CD4-positive, alpha-beta memory T cell (primary cell): ENCODE measurements at regions not wholly inside any gene's neighbourhood (a gene's known extent, or its start where the extent isn't known, plus 50 kb on each side); places are given as distances from the start of the nearest gene placed in this dataset.
A peak's percentile ranks its signal among the peaks of the same experiment; 100 is the strongest.

ENCODE experiments used
- CTCF ChIA-PET: fragments of 350-600 bp; sonication (Branson Sonifier 250); formaldehyde crosslinking; loops from one replicate; lab custom pipeline; 2021; ENCODE audit warnings: inconsistent platforms; ENCODE audit not compliant: partially characterized antibody; lab: Charles Lee
- POLR2A ChIA-PET: fragments of 350-600 bp; sonication (Branson Sonifier 250); formaldehyde crosslinking; loops from one replicate; lab custom pipeline; 2021; ENCODE audit not compliant: partially characterized antibody; lab: Charles Lee
- DNase-seq, 5 donors: peaks; one replicate each; pipeline versions ENCODE4 v3.0.0 to v3.0.0-alpha.2; 2020 to 2022; ENCODE audit warnings: mixed read lengths in 1 of 5
- H3K27ac ChIP-seq: one replicate; pipeline ENCODE4 v1.7.0; 2013; ENCODE audit warnings: low read depth, low read length
- H3K27me3 ChIP-seq: 2 replicates; pipeline ENCODE4 v1.7.0; 2013; ENCODE audit warnings: mild to moderate bottlenecking, low read length, moderate library complexity; ENCODE audit not compliant: insufficient read depth
- H3K36me3 ChIP-seq: 2 replicates; pipeline ENCODE4 v1.7.0; 2013; ENCODE audit warnings: mild to moderate bottlenecking, low read length, moderate library complexity; ENCODE audit not compliant: insufficient read depth
- H3K4me1 ChIP-seq: 2 replicates; pipeline ENCODE4 v1.7.0; 2013; ENCODE audit warnings: mild to moderate bottlenecking, low read length, moderate library complexity; ENCODE audit not compliant: insufficient read depth
- H3K4me3 ChIP-seq, 2 donors: one replicate each; pipeline ENCODE4 v1.7.0; 2013; ENCODE audit warnings: low read length in 2 of 2, mild to moderate bottlenecking in 1 of 2
- H3K9me3 ChIP-seq, 2 donors: one replicate each; pipeline ENCODE4 v1.7.0; 2013; ENCODE audit warnings: low read length in 2 of 2, control low read depth in 1 of 2; ENCODE audit not compliant: control insufficient read depth in 1 of 2
- H3K27ac Mint-ChIP-seq, 7 donors: one replicate each; pipeline ENCODE4 v1.8.0; 2020 to 2021; ENCODE audit warnings: mixed read lengths in 7 of 7, mild to moderate bottlenecking in 6 of 7, inconsistent platforms in 3 of 7, moderate library complexity in 3 of 7
- H3K27me3 Mint-ChIP-seq, 2 donors: one replicate each; pipeline ENCODE4 v1.8.0; 2020 to 2021; ENCODE audit warnings: mixed read lengths in 2 of 2
- H3K36me3 Mint-ChIP-seq, 2 donors: one replicate each; pipeline ENCODE4 v1.8.0; 2020 to 2021; ENCODE audit warnings: mixed read lengths in 2 of 2, inconsistent platforms in 1 of 2, mild to moderate bottlenecking in 1 of 2
- H3K4me1 Mint-ChIP-seq, 4 donors: one replicate each; pipeline ENCODE4 v1.8.0; 2020 to 2021; ENCODE audit warnings: mixed read lengths in 4 of 4, mild to moderate bottlenecking in 1 of 4
- H3K4me3 Mint-ChIP-seq, 8 donors: one replicate each; pipeline ENCODE4 v1.8.0; 2020 to 2021; ENCODE audit warnings: mixed read lengths in 8 of 8, mild to moderate bottlenecking in 7 of 8, moderate library complexity in 6 of 8, inconsistent platforms in 3 of 8
- H3K9me3 Mint-ChIP-seq, 8 donors: one replicate each; pipeline ENCODE4 v1.8.0; 2020 to 2021; ENCODE audit warnings: mixed read lengths in 8 of 8, mild to moderate bottlenecking in 5 of 8, inconsistent platforms in 3 of 8, moderate library complexity in 1 of 8
- intact Hi-C: fragments of 100-400 bp; cut with micrococcal nuclease; formaldehyde crosslinking; loops from one replicate; pipeline ENCODE4 v1.15.1; 2023

DNA sequence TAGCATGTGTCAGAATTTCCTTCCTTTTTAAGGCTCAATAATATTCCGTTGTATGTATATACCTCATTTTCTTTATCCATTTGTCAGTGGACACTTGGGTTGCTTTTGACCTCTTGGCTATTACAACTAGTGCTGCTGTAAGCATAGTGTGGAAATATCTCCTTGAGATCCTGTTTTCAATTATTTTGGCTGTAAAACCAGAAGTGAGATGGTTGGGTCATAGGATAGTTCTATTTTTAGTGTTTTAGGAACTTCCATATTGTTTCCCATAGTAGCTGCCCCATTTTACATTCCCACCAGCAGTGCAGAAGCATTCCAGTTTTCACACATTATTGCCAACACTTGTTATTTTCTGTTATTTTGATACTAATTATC lies 70.4 kb upstream of the C15orf39 start:
- intact Hi-C loops: no loop called here
- no peaks in the 10 kb centered on the region for H3K9me3 ChIP-seq
- Mint-ChIP-seq H3K27me3 (no peaks in the 10 kb centered on the region), H3K4me1 (peaks cover 9 to 20% (median 16%) of the 10 kb centered on the region in 4 donors), H3K27ac (peak overlapping the region in 5 of 7 donors; percentile 41 to 88 (median 45)), H3K36me3 (no peaks in the 10 kb centered on the region), H3K4me3 (peak overlapping the region; percentile 62 to 87 (median 81)), H3K9me3 (no peaks in the 10 kb centered on the region)
- ChIA-PET POLR2A (interaction anchor here (1.0 kb wide), 1 partner anchor 32 kb away, joined by 4 read pairs; no protein-coding TSS in a partner anchor), CTCF (no interaction called here)
- no peaks in the 10 kb centered on the region for H3K36me3 ChIP-seq
- no peak overlapping the region for H3K4me3 ChIP-seq
- H3K27ac ChIP-seq: no peak overlapping the region
- H3K27me3 ChIP-seq: no peaks in the 10 kb centered on the region
- H3K4me1 ChIP-seq: peaks cover 12% of the 10 kb centered on the region
- no peak for DNase-seq

DNA sequence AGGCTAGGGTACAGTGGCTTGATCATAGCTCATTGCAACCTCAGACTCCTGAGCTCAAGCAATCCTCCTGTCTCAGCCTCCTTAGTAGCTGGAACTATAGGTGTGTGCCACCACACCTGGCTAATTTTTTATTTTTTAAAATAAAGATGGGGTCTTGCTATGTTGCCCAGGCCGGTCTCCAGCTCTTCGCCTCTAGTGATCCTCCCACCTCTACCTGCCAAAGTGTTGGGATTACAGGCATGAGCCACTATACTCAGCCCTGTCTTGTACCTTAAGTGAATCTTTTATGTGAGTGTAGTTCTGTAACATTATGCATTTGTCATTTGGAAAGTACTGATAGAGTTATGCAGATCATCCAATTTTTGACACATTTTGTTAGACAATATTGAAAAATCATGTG lies 66.9 kb upstream of the C15orf39 start:
- no peaks in the 10 kb centered on the region for H3K36me3 ChIP-seq
- no peaks in the 10 kb centered on the region for H3K27me3 ChIP-seq
- Mint-ChIP-seq H3K4me3 (no peak overlapping the region), H3K27me3 (no peaks in the 10 kb centered on the region), H3K27ac (no peak overlapping the region), H3K4me1 (peaks cover 8 to 14% (median 11%) of the 10 kb centered on the region in 4 donors), H3K9me3 (no peaks in the 10 kb centered on the region), H3K36me3 (no peaks in the 10 kb centered on the region)
- H3K4me3 ChIP-seq: no peak overlapping the region
- DNase-seq: no peak
- ChIA-PET POLR2A (no interaction called here), CTCF (interaction anchor here (0.7 kb wide), 1 partner anchor 53 kb away, joined by 3 read pairs; no protein-coding TSS in a partner anchor)
- H3K9me3 ChIP-seq: no peaks in the 10 kb centered on the region
- peaks cover 12% of the 10 kb centered on the region for H3K4me1 ChIP-seq
- intact Hi-C loops: no loop called here
- H3K27ac ChIP-seq: no peak overlapping the region

DNA sequence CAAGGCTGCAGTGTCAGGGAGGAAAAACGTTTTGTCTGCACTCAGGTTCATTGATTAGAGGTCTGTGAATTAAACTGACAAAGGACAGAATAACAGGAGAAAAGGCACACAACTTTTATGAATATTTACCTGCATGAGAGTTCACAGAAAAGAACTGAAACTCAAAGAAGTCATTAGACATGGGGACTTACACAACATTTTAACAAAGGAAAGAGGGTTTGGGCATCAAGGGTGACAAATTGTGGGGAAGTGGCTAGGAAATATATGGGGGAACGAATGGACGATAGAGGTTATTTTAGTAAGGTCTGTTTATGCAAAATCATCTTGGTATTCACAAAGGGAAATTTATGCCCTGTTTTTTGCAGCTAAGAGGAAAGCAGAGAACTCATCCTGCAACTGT lies 65.6 kb upstream of the C15orf39 start:
- Histone ChIP-seq H3K4me3 (no peak overlapping the region), H3K27me3 (no peaks in the 10 kb centered on the region), H3K4me1 (peaks cover 4% of the 10 kb centered on the region), H3K36me3 (no peaks in the 10 kb centered on the region), H3K27ac (no peak overlapping the region), H3K9me3 (no peaks in the 10 kb centered on the region)
- H3K27ac Mint-ChIP-seq: peak overlapping the region in 1 of 7 donors; percentile 1
- intact Hi-C loops: no loop called here
- peaks cover 0 to 2% of the 10 kb centered on the region in 2 donors for H3K36me3 Mint-ChIP-seq
- CTCF ChIA-PET: no interaction called here
- H3K4me1 Mint-ChIP-seq: peaks cover 3 to 5% (median 4%) of the 10 kb centered on the region in 4 donors
- no peaks in the 10 kb centered on the region for H3K27me3 Mint-ChIP-seq
- H3K9me3 Mint-ChIP-seq: peaks cover 0 to 10% (median 5%) of the 10 kb centered on the region in 8 donors
- POLR2A ChIA-PET: no interaction called here
- H3K4me3 Mint-ChIP-seq: no peak overlapping the region
- DNase-seq: no peak

DNA sequence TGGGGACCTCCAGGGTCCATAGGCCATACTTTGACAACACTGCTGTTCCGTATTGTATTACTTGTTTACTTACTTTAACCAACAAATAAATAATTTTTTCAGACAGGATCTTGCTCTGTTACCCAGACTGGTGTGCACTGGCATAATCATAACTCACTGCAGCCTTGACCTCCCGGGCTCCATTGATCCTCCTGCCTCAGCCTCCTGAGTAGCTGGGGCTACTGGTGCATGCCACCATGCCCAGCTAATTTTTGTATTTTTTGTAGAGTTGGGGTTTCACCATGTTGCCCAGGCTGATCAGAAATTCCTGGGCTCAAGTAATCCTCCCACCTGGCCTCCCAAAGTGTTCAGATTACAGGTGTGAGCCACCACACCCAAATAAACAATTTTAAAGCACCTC lies 64.9 kb upstream of the C15orf39 start:
- ChIA-PET CTCF (no interaction called here), POLR2A (no interaction called here)
- intact Hi-C loops: no loop called here

DNA sequence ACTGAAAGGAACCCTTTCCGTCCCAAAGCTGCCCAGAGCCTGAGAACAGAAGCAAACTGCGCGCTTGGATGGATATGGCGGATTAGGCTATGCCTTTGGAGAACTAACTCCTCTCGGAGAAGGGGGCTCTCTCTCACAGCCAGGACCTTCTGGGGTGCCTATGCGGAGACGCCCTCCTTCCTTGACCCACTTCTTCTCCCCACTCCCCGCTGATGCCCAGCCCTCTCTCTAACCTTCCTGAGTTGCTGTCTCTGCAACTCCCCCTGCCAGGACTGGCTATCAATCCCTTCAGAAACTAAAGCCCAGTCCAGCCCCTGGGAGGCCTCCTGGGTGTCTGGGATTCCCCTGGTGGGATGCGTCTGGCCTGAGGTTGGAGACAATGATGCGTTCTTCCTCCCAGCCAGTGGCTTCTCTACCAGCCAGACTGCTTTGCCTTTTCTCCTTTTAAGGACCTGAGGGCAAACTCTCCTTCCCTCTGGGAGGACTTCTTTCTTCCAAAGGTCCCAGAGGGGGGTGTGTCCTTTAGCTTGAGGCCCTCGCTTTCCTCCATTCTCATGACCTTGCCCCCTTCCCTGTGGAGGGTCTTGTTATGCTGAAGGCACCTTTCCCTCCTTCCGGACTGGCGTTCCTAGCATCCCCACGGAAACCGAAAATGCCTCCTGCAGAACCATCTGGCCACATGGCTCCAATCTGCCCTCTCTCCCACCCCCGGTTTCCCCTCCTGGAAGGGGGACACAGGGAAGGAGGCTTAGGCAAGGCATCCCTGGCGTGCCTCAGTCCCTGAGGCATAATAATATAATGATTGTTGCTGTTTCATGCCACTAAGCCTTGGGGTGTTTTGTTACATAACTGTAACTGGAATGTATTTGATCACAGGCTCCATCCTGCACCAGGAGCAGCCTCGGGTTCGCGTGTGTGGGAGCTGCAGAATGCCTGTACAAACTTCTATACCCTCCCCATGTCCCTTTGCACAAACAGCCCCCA lies 63.4 kb upstream of the C15orf39 start:
- Mint-ChIP-seq H3K4me1 (no peaks in the 10 kb centered on the region), H3K9me3 (peaks cover 0 to 29% (median 21%) of the 10 kb centered on the region in 8 donors), H3K4me3 (no peak overlapping the region), H3K27ac (peak overlapping the region in 1 of 7 donors; percentile 23), H3K36me3 (peaks cover 0 to 8% of the 10 kb centered on the region in 2 donors), H3K27me3 (no peaks in the 10 kb centered on the region)
- Histone ChIP-seq H3K27ac (no peak overlapping the region), H3K27me3 (no peaks in the 10 kb centered on the region), H3K36me3 (no peaks in the 10 kb centered on the region), H3K9me3 (peaks cover 0 to 13% of the 10 kb centered on the region in 2 donors), H3K4me3 (no peak overlapping the region), H3K4me1 (no peaks in the 10 kb centered on the region)
- intact Hi-C loops: no loop called here
- no peak for DNase-seq
- ChIA-PET CTCF (no interaction called here), POLR2A (no interaction called here)

More for the DNA sequence above, 64.9 kb upstream of the C15orf39 start:
- Histone ChIP-seq H3K27ac (no peak overlapping the region), H3K36me3 (no peaks in the 10 kb centered on the region), H3K27me3 (no peaks in the 10 kb centered on the region), H3K9me3 (no peaks in the 10 kb centered on the region), H3K4me1 (no peaks in the 10 kb centered on the region), H3K4me3 (no peak overlapping the region)
- Mint-ChIP-seq H3K27me3 (no peaks in the 10 kb centered on the region), H3K9me3 (peaks cover 0 to 16% (median 8%) of the 10 kb centered on the region in 8 donors), H3K4me3 (no peak overlapping the region), H3K27ac (no peak overlapping the region), H3K36me3 (peaks cover 0 to 2% of the 10 kb centered on the region in 2 donors), H3K4me1 (no peaks in the 10 kb centered on the region)
- DNase-seq: no peak

DNA sequence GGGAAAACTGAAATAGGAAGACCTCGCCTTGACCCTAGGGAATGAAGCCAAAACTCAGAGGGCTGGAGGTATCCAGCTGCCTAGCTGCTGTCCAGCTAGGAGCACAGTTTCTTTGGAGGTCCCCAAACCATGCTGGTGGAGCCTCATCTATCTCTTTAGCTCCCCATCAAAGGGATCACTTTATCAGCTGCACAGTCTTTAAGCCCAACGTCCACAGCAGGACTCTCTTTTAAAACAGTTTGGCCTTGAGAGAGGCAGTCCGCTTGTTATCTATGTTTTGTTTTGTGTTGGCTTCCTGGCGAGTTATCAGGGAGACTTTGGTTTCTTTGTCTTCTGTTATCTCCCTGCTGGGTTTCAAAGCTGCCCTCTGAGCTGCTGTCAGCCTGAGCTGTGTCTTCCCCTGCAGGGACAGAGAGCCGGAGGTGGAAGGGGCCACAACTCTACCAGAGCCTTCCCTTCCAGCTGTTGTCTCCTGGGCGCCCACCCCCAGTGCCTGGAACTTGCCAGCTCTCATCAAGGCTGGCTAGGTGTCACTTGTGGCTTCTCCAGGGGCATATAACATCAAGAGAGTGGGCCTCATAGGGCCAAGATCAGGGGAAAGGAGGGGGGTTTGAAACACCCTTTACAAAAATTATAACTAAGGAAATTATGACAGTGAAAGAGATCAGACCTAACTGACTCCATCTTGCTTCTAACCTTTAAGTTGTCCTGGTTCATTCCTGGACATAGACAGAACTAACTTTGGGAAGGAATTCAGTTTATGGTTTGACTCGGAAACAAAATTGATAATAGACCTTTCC lies 61.4 kb upstream of the C15orf39 start:
- POLR2A ChIA-PET: no interaction called here
- Mint-ChIP-seq H3K4me1 (no peaks in the 10 kb centered on the region), H3K36me3 (peaks cover 0 to 8% of the 10 kb centered on the region in 2 donors), H3K27ac (no peak overlapping the region), H3K9me3 (peaks cover 0 to 47% (median 30%) of the 10 kb centered on the region in 8 donors), H3K4me3 (no peak overlapping the region), H3K27me3 (no peaks in the 10 kb centered on the region)
- peaks cover 4 to 29% of the 10 kb centered on the region in 2 donors for H3K9me3 ChIP-seq
- intact Hi-C loops: no loop called here
- H3K36me3 ChIP-seq: no peaks in the 10 kb centered on the region
- H3K4me1 ChIP-seq: no peaks in the 10 kb centered on the region
- CTCF ChIA-PET: no interaction called here
- no peaks in the 10 kb centered on the region for H3K27me3 ChIP-seq
- H3K4me3 ChIP-seq: no peak overlapping the region
- DNase-seq: no peak
- H3K27ac ChIP-seq: no peak overlapping the region

DNA sequence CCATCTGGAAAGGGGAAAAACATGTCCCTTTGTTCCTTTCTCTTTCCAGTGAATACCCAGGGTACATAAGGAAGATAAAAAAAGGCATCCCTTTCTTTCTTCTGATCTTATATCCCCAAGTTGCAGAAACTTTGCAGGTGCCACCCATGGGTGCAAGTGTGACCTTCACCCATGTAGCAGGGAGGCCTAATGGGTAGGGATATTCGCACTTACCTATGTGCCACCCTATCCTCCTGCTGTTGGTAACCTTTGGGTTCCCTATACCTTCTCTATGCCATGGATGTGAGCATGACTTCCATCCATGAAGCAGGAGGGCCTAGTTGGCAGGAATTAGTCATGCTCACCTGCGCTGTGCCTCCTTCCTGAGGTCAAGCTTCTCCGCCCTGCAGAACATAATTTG lies 59.2 kb upstream of the C15orf39 start:
- H3K27me3 ChIP-seq: no peaks in the 10 kb centered on the region
- Mint-ChIP-seq H3K4me3 (no peak overlapping the region), H3K27me3 (no peaks in the 10 kb centered on the region), H3K27ac (no peak overlapping the region), H3K9me3 (peaks cover 0 to 58% (median 34%) of the 10 kb centered on the region in 8 donors), H3K4me1 (no peaks in the 10 kb centered on the region), H3K36me3 (peaks cover 0 to 8% of the 10 kb centered on the region in 2 donors)
- H3K4me3 ChIP-seq: no peak overlapping the region
- peaks cover 4 to 29% of the 10 kb centered on the region in 2 donors for H3K9me3 ChIP-seq
- no peak for DNase-seq
- ChIA-PET CTCF (no interaction called here), POLR2A (no interaction called here)
- intact Hi-C loops: no loop called here
- no peak overlapping the region for H3K27ac ChIP-seq
- no peaks in the 10 kb centered on the region for H3K4me1 ChIP-seq
- no peaks in the 10 kb centered on the region for H3K36me3 ChIP-seq
